ENCODE measurements at regions not wholly inside any gene's neighbourhood (a gene's known extent, or its start where the extent isn't known, plus 50 kb on each side); places are given as distances from the start of the nearest gene placed in this dataset.

DNA sequence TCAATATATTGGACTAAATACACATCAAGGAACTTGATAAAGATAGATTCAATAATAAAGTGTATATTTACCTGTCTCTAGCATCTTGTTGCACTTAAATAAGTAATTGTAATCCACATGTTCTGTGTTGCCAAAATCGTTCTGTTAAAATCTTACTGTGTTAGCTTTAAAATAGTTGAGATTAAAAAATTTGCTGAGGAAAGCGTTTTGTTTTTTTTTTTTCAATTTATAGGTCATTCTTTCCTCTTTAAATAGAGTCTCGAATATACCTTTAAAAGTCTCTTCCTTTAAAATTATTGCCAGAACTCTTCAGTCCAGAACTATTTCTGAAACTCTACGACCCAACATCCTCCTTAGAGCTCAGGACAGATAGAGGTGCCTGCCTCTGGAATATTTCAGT lies 195.6 kb upstream of the OPRM1 start:
- Mint-ChIP-seq H3K27me3 (peaks cover 7% of the 10 kb centered on the region), H3K4me3 (no peak overlapping the region), H3K27ac (no peak overlapping the region), H3K4me1 (no peaks in the 10 kb centered on the region), H3K9me3 (peaks cover 0 to 7% of the 10 kb centered on the region in 2 donors)
- DNase-seq: no peak
- ATAC-seq: no peak

- Mint-ChIP-seq H3K27ac (no peak overlapping the region), H3K4me1 (no peaks in the 10 kb centered on the region), H3K4me3 (no peak overlapping the region), H3K9me3 (peaks cover 0 to 7% of the 10 kb centered on the region in 2 donors), H3K27me3 (peaks cover 7% of the 10 kb centered on the region)
- no peak for ATAC-seq
- no peak for DNase-seq
These were observed 196.5 kb upstream of the OPRM1 start for GRCh38 chr6:153842491-153842890.

DNA sequence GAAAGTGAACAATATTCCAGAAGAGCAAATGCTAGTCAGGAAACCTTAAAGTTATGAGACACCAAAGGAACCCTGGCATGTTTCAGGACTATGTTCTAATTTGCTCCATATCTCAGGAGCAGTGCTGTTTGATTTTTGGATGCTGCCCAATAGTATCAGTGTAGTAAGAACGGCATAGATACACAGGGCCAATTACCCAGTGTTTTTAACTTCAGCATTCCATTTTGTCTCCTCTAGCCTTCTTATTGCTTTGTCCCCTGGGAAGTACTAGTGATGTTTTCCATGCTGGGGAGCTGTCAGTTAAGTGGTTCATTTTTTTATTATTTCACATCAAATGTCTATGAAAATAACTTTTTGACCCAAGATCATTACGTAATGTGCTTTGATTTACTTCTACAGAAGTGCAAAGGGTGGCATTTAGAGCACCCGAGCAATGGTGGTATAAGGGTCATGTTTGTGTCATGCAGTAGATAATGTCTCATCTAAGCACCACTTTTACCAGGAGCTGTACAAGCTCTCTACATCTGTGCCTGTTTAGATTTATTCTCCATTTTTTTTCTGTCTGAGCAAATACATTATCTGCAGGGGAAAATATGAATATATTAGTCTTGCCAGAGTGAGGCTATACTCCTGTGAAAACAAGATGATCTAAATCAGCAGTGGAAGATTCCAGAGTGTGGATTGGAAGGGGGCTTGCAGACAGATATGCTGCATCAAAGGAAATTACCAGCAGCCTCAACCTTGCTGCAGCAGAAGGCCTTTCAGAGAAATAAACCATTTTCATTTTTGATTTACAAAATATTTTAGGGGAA lies 198.8 kb upstream of the OPRM1 start:
- DNase-seq: no peak
- ATAC-seq: no peak
- H3K4me3 Mint-ChIP-seq: no peak overlapping the region
- peaks cover 7% of the 10 kb centered on the region for H3K27me3 Mint-ChIP-seq
- no peaks in the 10 kb centered on the region for H3K4me1 Mint-ChIP-seq
- H3K9me3 Mint-ChIP-seq: peaks cover 0 to 7% of the 10 kb centered on the region in 2 donors
- H3K27ac Mint-ChIP-seq: no peak overlapping the region

DNA sequence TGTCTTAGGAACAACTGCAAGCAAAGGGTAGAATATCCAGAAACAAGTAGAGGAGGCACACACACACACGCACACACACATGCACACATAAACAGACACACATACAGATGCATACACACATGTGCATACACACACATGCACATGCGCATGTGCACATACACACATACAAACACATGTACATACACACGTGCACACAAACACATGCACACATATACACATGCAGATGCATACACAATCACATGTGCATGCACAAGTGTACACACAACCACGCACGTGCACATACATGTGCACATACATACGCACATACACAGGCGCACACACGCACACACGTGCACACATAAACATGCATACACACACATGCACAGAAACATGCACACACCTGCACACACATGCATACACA lies 206.5 kb upstream of the OPRM1 start:
- no peak overlapping the region for H3K4me3 Mint-ChIP-seq
- no peak overlapping the region for H3K27ac Mint-ChIP-seq
- no peaks in the 10 kb centered on the region for H3K27me3 Mint-ChIP-seq
- ATAC-seq: no peak
- no peaks in the 10 kb centered on the region for H3K4me1 Mint-ChIP-seq
- no peaks in the 10 kb centered on the region for H3K9me3 Mint-ChIP-seq
- DNase-seq: no peak

- no peak overlapping the region for H3K4me3 Mint-ChIP-seq
- H3K27ac Mint-ChIP-seq: no peak overlapping the region
- no peaks in the 10 kb centered on the region for H3K27me3 Mint-ChIP-seq
- ATAC-seq (no peak), DNase-seq (no peak)
- no peaks in the 10 kb centered on the region for H3K4me1 Mint-ChIP-seq
- no peaks in the 10 kb centered on the region for H3K9me3 Mint-ChIP-seq
These were observed 207.5 kb upstream of the OPRM1 start for GRCh38 chr6:153831350-153832078.

DNA sequence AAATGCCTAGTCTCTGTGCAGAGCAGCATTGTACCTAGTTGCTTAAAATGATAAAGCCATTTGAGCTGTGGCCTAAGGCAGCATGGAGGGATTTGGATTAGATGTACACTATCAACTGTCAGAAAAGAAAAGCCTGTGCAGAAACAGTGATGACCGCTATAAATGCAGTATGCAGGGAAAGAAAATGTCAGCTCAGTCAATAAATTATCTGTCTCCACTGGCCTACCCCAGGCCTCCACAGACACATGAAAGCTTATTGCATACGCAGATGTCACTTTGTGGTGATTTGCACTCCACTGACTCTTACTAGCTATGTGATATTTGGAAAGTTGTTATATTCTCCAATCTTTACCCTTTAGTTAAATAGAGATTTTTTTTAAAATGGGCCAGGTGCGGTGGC lies 221.9 kb upstream of the OPRM1 start:
- H3K4me1 Mint-ChIP-seq: no peaks in the 10 kb centered on the region
- peaks cover 7 to 22% of the 10 kb centered on the region in 2 donors for H3K9me3 Mint-ChIP-seq
- ATAC-seq (no peak), DNase-seq (no peak)
- no peak overlapping the region for H3K27ac Mint-ChIP-seq
- H3K4me3 Mint-ChIP-seq: no peak overlapping the region
- H3K27me3 Mint-ChIP-seq: no peaks in the 10 kb centered on the region

DNA sequence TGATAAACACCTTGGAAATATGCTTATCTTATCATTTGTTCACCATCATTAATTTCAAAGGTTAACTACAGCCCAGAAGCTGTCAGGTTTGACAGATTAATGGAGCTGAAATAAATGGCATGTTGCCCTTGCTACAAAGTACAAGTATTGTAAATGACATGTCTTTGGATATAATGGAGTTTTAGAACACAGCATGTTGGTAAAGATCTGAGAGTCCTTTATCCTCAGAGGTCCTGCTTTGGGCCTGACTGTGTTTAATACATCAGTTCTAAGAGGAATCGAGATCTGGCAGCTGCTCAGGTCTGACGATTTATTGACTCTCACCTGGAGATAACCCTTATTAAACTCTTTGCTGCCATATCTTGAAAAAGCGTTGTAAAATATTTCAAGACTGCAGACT lies 222.7 kb upstream of the OPRM1 start:
- H3K9me3 Mint-ChIP-seq: peaks cover 11 to 22% of the 10 kb centered on the region in 2 donors
- H3K27ac Mint-ChIP-seq: no peak overlapping the region
- no peak for ATAC-seq
- DNase-seq: no peak
- H3K4me1 Mint-ChIP-seq: no peaks in the 10 kb centered on the region
- no peak overlapping the region for H3K4me3 Mint-ChIP-seq
- no peaks in the 10 kb centered on the region for H3K27me3 Mint-ChIP-seq

DNA sequence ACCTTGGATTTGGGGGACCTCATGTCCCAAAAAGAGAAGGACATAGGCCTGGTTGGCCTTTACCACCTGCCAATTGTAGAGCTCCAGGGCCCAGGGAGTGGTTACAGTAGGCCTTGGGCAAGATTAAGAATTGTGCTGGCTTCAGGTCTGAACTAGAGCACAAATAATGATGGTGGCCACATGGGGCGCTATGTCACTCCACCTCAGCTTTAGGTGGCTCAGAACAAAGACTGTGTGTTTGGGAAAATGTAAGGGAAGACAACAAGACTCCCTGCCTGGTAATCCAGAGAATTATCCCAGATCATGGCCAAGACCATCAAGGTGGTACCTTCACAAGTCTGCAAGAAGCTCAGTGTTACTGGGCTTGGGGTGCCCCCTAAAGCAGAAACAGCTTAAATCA lies 224.9 kb upstream of the OPRM1 start:
- Mint-ChIP-seq H3K4me3 (no peak overlapping the region), H3K9me3 (peaks cover 12 to 29% of the 10 kb centered on the region in 2 donors), H3K27ac (no peak overlapping the region), H3K4me1 (no peaks in the 10 kb centered on the region), H3K27me3 (no peaks in the 10 kb centered on the region)
- no peak for DNase-seq
- no peak for ATAC-seq

DNA sequence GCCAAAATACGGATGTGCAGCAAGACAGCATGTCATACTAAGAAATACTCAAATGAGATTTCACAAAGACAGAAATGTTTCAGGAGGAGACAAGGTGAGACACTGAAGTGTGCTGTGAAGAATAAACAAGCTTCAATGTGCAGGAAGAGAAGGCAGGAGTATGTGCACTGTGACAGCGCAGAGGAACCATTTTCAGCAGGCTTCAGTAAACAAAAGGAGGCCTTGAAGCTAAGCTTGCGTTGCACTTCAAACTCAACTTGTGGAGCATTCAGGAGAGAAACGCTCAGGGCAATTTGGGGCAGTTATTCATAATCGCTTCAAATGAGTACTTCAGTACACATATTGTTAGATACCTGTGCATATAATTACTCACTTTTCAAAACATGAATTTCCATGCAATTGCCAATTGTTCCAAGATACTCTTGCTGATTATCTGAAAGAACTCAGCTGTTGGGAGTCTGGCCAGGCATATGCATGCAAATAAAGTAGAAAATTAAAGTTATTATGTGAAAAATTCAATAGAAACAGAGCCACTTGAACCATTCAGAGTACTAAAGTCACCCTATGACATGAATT lies 234.2 kb upstream of the OPRM1 start:
- Mint-ChIP-seq H3K9me3 (no peaks in the 10 kb centered on the region), H3K4me3 (no peak overlapping the region), H3K27ac (no peak overlapping the region), H3K27me3 (no peaks in the 10 kb centered on the region), H3K4me1 (no peaks in the 10 kb centered on the region)
- DNase-seq: no peak
- ATAC-seq: no peak

- DNase-seq (no peak), ATAC-seq (no peak)
- H3K4me1 Mint-ChIP-seq: no peaks in the 10 kb centered on the region
- no peak overlapping the region for H3K27ac Mint-ChIP-seq
- no peaks in the 10 kb centered on the region for H3K27me3 Mint-ChIP-seq
- H3K9me3 Mint-ChIP-seq: no peaks in the 10 kb centered on the region
- H3K4me3 Mint-ChIP-seq: no peak overlapping the region
These were observed 237.1 kb upstream of the OPRM1 start for GRCh38 chr6:153801917-153802316.

DNA sequence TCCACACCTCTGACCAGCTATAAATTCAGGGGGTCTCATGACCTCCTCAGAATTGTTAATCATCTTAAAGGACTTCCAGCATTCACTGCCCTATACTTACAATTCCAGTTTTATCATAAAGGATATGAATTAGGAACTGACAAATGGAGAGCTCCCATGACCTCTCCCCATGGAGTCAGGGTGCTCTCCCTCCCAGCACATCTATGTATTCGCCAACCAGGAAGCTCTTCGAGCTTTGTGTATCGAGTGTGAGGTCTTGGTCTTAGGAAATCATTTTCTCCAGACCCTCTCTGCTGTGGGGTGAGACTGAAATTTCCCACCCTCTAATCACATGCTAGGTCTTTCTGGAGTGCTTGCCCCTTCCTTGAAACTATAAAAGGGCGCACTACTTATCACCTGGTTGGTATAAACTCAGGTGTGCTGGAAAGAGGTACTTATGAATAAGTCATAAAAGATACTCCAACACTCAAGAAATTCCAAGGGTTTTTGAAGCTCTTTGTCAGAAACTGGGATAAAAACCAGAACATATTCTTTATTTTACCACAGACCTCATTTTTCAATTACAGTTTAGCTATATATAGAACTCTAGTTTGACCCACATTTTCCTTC lies 238.4 kb upstream of the OPRM1 start:
- Mint-ChIP-seq H3K4me1 (no peaks in the 10 kb centered on the region), H3K9me3 (no peaks in the 10 kb centered on the region), H3K27me3 (no peaks in the 10 kb centered on the region), H3K27ac (no peak overlapping the region), H3K4me3 (no peak overlapping the region)
- ATAC-seq: no peak
- no peak for DNase-seq

DNA sequence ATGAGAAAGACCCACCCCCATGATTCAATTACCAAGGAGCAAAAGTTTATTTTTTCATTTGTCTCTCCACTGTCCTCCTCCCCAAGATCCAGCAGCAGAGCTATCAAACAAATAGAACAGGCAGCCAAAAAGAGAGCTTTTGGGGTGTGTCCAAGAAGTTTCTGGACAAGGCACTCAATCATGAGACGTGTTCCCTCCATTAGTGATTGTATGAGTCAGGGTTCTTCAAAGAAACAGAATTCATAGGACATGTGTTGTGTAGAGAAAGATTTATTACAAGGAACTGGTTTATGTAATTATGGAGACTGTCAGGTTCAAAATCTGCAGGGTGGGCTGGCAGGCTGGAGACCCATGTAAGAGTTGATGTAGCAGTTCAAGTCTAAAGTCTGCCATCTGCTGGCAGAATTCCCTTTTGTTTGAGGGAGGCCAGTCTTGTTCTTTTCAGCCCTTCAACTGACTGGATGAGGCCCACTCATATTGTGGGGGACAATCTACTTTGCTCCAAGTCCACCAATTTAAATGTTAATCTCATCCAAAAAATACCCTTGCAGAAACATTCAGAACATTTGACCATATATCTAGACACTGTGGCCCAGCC lies 248.1 kb upstream of the OPRM1 start:
- Mint-ChIP-seq H3K4me3 (no peak overlapping the region), H3K4me1 (no peaks in the 10 kb centered on the region), H3K27ac (no peak overlapping the region), H3K9me3 (peaks cover 0 to 7% of the 10 kb centered on the region in 2 donors), H3K27me3 (no peaks in the 10 kb centered on the region)
- no peak for ATAC-seq
- no peak for DNase-seq

GRCh38 chr6:153790048-153790447 lies 249.0 kb upstream of the OPRM1 start:
- H3K27me3 Mint-ChIP-seq: no peaks in the 10 kb centered on the region
- no peaks in the 10 kb centered on the region for H3K4me1 Mint-ChIP-seq
- H3K4me3 Mint-ChIP-seq: no peak overlapping the region
- ATAC-seq (no peak), DNase-seq (no peak)
- no peak overlapping the region for H3K27ac Mint-ChIP-seq
- peaks cover 0 to 7% of the 10 kb centered on the region in 2 donors for H3K9me3 Mint-ChIP-seq

DNA sequence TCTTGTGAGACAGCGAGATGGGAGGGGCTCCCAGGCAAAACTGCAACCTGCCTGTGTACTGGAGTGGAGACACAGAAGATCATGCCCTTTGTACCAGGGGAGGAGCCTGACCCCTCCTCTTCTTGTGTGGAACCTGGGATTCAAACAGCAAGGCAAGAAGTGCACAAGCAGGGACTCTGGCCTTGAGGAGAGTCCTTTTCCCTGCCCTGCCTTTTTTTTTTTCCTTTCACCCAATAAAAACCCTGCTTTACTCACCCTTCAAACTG lies 251.8 kb upstream of the OPRM1 start:
- Mint-ChIP-seq H3K4me3 (no peak overlapping the region), H3K4me1 (no peaks in the 10 kb centered on the region), H3K9me3 (peaks cover 0 to 7% of the 10 kb centered on the region in 2 donors), H3K27me3 (no peaks in the 10 kb centered on the region), H3K27ac (no peak overlapping the region)
- no peak for ATAC-seq
- no peak for DNase-seq

DNA sequence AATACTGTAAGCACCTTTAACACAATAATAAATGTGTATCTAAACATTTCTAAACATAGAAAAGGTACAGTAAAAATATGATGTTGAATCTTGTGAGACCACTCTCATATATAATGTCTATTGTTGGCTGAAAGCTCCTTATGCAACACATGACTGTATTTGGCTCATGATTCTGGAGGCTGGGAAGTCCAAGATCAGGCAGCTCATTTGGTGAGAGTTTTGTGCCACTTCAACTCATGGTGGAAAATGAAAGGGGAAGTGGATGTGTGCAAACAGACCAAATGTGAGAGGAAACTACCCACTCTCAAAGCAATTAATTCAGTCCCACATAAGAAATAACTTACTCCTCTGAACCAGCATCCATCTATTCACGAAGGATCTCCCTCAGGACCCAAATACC lies 257.7 kb upstream of the OPRM1 start:
- H3K27me3 Mint-ChIP-seq: no peaks in the 10 kb centered on the region
- H3K9me3 Mint-ChIP-seq: peaks cover 6 to 8% of the 10 kb centered on the region in 2 donors
- H3K4me3 Mint-ChIP-seq: no peak overlapping the region
- no peaks in the 10 kb centered on the region for H3K4me1 Mint-ChIP-seq
- no peak overlapping the region for H3K27ac Mint-ChIP-seq
- DNase-seq (no peak), ATAC-seq (no peak)

- H3K9me3 Mint-ChIP-seq: peaks cover 6 to 8% of the 10 kb centered on the region in 2 donors
- ATAC-seq: no peak
- H3K4me3 Mint-ChIP-seq: no peak overlapping the region
- DNase-seq: no peak
- H3K4me1 Mint-ChIP-seq: no peaks in the 10 kb centered on the region
- no peaks in the 10 kb centered on the region for H3K27me3 Mint-ChIP-seq
- no peak overlapping the region for H3K27ac Mint-ChIP-seq
These were observed 259.0 kb upstream of the OPRM1 start for GRCh38 chr6:153780011-153780410.

Data from stimulated activated naive CD8-positive, alpha-beta T cell treated with anti-CD3 and anti-CD28 coated beads, Interleukin-15, amount 100 ng/mL, for 72 hours (primary cell).